GM18508 (cell line): ENCODE measurements at regions not wholly inside any gene's neighbourhood (a gene's known extent, or its start where the extent isn't known, plus 50 kb on each side); places are given as distances from the start of the nearest gene placed in this dataset.
"Not testable (repeated sequence)": the region's sequence is repeated elsewhere in the genome, so short reads cannot be mapped to it uniquely, and the experiment has no call there.

ENCODE experiments used
- ATAC-seq: cut with Tn5 transposase; IDR thresholded peaks from one replicate; pipeline ENCODE4 v1.9.1; 2021; ENCODE audit warnings: moderate number of reproducible peaks; ENCODE audit not compliant: insufficient read depth, unreplicated experiment

- ATAC-seq = no peak
Measured at GRCh38 chr5:97568382-97568781, 385.3 kb upstream of the RIOK2 start.

DNA sequence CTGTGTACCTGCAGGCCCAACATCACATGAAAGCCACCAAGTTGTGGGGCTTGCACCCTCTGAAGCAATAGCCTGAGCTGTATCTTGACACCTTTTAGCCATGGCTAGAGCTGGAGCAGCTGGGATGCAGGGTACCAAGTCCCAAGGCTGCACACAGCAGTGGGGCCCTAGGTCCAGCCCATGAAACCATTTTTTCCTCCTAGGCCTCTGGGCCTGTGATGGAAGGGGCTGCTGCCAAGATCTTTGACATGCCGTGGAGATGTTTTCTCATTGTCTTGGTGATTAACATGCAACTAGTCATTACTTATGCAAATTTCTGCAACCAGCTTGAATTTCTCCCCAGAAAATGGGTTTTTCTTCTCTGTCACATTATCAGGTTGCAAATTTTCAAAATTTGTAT, 387.2 kb upstream of the RIOK2 start:
- no peak for ATAC-seq

GRCh38 chr5:97575322-97575721, 392.3 kb upstream of the RIOK2 start:
- ATAC-seq = no peak

GRCh38 chr5:97576956-97577355, 393.9 kb upstream of the RIOK2 start:
- ATAC-seq = no peak

DNA sequence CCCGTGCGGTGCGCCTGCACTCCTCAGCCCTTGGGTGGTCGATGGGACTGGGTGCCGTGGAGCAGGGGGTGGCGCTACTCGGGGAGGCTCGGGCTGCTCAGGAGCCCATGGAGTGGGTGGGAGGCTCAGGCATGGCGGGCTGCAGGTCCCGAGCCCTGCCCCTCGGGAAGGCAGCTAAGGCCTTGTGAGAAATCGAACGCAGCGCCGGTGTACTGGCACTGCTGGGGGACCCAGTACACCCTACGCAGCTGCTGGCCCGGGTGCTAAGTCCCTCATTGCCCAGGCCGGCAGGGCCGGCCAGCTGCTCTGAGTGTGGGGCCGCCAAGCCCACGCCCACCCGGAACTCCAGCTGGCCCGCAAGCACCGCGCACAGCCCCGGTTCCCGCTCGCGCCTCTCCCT, 396.9 kb upstream of the RIOK2 start:
- ATAC-seq = not testable (repeated sequence)

- no peak for ATAC-seq
Measured at GRCh38 chr5:97580746-97581145, 397.7 kb upstream of the RIOK2 start.

DNA sequence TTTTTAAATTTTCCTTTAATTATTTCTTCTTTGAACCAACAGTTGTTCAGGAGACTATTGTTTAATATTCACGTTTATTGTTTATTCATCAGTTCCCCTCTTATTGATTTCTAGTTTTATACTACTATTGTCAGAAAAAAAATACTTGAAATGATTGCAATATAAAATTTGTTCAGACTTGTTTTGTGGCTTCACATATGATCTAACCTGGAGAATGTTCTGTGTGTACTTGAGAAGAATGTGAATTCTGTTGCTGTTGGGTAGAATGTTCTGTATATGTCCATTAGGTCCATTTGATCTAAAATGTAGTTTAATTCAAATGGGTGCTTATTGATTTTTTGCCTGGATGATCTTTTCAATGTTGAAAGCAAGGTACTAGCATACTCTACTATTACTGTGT, 408.7 kb upstream of the RIOK2 start:
- no peak for ATAC-seq

DNA sequence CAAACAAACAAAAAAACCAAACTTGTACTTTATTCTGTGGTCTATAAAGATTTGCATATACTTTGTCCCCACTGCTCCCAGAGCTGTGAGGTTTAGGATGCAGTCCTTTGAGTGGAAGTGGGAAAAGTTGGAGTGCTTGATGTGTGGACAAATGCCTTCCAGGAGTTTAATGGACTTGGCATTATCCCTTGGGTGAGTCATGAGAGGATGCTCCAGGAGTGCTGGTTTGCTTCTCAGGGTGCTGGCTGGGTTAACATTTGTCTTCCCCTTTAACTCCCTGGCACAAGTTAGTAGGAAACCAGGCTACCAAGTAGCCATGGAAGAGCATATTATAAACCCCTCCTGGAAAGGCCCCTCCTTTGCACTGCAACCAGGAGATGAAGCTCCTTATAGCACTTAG, 417.4 kb upstream of the RIOK2 start:
- ATAC-seq = no peak

DNA sequence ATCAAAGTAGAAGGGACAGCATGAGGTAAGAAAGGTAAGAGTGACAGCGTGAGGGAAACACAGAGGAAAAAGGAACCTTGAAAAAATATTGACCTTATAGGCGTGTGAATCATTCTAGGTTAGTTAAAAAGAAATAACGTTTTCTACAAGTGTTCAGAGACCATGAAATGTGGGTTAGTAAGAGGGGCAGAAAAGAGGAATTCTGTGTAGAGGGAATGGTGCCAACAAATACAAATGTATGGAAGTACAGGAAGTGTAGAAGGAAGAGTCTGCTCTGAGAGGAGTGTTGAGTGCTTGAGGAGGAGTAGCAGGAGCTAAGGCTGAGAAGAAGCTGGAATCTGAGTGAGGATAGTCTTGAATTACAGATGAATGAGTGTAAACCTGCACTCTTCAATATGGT, 418.6 kb upstream of the RIOK2 start:
- no peak for ATAC-seq

- no peak for ATAC-seq
Measured at GRCh38 chr5:97606531-97606930, 423.5 kb upstream of the RIOK2 start.

DNA sequence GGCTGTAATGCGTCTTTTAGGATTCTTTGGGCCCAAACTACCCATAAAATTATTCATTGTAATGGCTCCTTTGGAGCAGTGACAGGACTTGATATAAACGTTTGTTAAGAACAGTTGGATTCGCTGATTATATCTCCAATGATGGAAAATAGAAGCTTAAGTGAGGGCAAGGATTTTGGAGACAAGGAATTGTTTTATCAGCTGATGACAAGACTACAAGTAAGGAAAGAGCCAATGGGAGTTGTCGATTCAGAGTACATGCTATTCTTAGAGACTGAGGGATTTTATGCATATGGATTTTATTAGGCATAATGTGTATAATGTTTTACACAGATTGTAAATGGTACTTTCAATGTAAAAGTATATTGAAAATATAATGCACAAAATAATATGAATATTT, 425.5 kb upstream of the RIOK2 start:
- no peak for ATAC-seq

GRCh38 chr5:97618721-97619120, 435.7 kb upstream of the RIOK2 start:
- no peak for ATAC-seq

DNA sequence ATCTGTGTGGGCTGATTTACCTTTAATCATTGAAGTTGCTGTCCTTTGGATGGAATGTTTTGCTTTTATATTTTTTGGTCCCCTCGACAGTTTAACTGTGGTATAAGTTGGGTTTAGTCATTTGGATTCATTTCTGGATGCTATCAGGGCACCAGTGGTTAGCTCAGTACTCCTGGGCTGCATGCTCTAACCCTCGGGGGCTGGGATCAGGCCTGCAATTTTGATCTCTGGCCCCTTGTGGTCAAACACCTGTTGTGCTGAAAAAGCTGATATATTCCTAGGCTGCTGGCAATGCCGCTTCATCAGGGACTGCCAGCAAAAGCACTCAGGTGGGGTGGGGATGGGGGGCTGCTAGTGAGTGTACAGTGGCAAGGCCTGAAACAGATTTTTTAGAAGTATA, 440.4 kb upstream of the RIOK2 start:
- no peak for ATAC-seq

- ATAC-seq = no peak
Measured at GRCh38 chr5:97624886-97625285, 441.8 kb upstream of the RIOK2 start.

DNA sequence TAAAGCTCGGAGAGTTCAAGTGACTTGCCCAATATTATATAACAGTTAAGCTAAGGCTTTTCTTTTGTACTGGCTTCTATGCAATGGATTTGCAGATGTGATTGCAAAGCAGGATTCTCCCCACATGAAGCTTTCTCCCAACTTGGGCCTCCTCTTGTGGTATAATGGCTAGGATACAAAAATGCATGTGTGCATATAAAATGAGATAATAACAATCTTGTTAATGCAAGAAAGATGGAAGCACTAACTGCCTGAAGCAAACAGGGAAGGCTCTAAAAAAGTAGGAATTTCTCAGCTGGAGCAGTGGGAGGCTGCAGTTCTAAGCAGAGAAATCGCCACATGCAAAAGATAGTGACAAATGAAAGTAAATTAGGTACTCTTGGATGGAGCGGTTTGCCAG, 444.2 kb upstream of the RIOK2 start:
- no peak for ATAC-seq

DNA sequence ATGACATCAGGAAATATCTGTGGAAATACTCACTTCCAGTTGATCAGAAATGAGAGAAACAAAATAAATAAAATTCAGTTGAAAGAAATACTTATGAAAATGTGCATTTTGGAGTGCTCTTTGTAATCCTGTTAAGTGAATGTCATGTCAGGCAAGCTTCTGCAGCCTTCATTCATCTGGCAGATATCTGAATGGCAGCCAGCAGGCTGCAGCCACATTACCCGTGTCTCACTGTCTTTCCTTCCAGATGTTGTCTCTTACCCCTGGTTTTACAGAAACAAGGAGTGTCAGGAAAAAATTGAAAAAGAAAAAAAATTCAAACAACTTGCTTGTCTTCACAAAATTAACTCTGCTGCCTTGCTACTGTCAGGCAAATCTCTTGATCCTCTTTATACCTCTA, 445.0 kb upstream of the RIOK2 start:
- no peak for ATAC-seq

- no peak for ATAC-seq
Measured at GRCh38 chr5:97628807-97629206, 445.8 kb upstream of the RIOK2 start.

- ATAC-seq = no peak
Measured at GRCh38 chr5:97629276-97629675, 446.2 kb upstream of the RIOK2 start.

DNA sequence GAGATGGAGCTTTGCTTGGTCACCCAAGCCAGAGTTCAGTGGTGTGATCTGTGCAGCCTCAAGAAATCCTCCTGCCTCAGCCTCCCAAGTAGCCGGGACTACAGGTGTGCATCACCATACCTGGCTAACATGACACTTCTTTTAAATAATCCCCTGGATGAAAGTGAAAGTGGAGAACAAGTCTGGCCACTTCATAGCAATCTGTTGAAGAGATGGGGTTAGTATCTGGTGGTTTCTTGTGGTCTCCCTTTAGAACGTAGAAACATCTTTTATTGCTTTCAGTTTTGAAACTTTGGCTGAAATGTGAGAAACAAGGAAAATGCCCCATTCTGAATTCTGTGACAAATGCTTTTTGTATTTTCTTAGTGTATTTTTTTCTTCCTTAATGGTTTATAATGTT, 452.5 kb upstream of the RIOK2 start:
- no peak for ATAC-seq

- ATAC-seq = no peak
Measured at GRCh38 chr5:97636766-97637165, 453.7 kb upstream of the RIOK2 start.

DNA sequence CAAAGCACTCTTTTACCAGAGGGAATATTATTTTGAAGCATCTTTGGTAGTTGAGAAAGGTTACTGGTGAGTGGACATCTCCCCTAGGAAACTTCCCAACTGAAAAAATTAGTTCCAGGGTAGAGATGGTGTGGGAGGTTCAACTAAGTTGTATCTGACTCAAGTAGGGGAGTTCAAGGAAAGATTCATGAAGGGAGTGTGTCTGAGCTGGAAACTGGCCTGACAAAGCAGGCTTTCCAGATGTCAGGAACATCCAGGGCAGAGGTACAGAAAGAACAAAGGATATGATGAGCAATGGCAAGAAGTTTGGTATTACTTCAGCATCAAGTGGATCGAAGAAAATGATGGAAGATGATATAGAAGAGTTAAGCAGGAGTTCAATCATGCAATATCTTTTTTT, 458.0 kb upstream of the RIOK2 start:
- no peak for ATAC-seq

GRCh38 chr5:97644206-97644605, 461.2 kb upstream of the RIOK2 start:
- no peak for ATAC-seq

DNA sequence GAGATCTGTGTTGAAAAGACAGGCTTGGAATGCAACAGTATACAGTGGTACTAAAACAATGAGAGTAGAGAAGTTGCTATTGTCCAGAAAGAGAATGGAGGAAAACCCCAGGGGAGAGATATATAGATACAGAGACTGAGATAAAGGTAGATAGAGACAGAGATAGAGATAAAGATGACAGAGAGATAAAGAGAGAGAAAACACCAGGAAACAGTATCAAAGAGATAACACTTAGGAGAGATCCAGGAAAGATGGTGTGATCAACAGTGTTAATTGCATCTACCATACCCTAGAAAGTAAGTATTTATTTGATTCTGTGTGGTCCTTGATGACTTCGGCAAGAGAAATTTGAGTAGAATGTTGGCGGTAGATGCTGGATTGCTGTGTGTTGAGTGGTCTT, 461.8 kb upstream of the RIOK2 start:
- no peak for ATAC-seq
